DND-41 (cell line): ENCODE measurements at regions not wholly inside any gene's neighbourhood (a gene's known extent, or its start where the extent isn't known, plus 50 kb on each side); places are given as distances from the start of the nearest gene placed in this dataset.

ENCODE experiments used
- ATAC-seq: fragments of 200-7000 bp; cut with Tn5 transposase; 3 replicates; pipeline ENCODE4 v1.9.1; 2021; ENCODE audit warnings: low read depth; ENCODE audit not compliant: insufficient read depth
- DNase-seq: peaks from one replicate; pipeline ENCODE4 v3.0.0-alpha.2; 2020
- H2AFZ ChIP-seq: 2 replicates; pipeline ENCODE4 v1.6.0; 2012; ENCODE audit warnings: low read depth, low read length
- H3K27ac ChIP-seq: 2 replicates; pipeline ENCODE4 v1.5.1; 2012; ENCODE audit warnings: low read length, inconsistent platforms
- H3K27me3 ChIP-seq: fragments of 200-600 bp; sonication (generic); 2 replicates; pipeline ENCODE4 v1.6.0; 2012; ENCODE audit warnings: low read length, mild to moderate bottlenecking, inconsistent platforms; ENCODE audit not compliant: insufficient read depth, poor library complexity
- H3K36me3 ChIP-seq: 2 replicates; pipeline ENCODE4 v1.5.1; 2012; ENCODE audit warnings: low read length, inconsistent platforms; ENCODE audit not compliant: insufficient read depth
- H3K4me1 ChIP-seq: 2 replicates; pipeline ENCODE4 v1.5.1; 2012; ENCODE audit warnings: mild to moderate bottlenecking, low read length; ENCODE audit not compliant: insufficient read depth
- H3K4me2 ChIP-seq: 2 replicates; pipeline ENCODE4 v1.6.0; 2012; ENCODE audit warnings: mild to moderate bottlenecking, moderate library complexity, low read length, inconsistent platforms; ENCODE audit not compliant: insufficient read depth
- H3K4me3 ChIP-seq, 2 experiments: fragments of 200-600 bp in 1 of 2; shearing (Covaris generic) in 1 of 2; 2 replicates each; pipeline ENCODE4 v1.5.1; 2012 to 2016; ENCODE audit warnings: inconsistent platforms in 2 of 2, low read length in 2 of 2, mild to moderate bottlenecking in 2 of 2, low read depth in 1 of 2, moderate library complexity in 1 of 2
- H3K79me2 ChIP-seq: 2 replicates; pipeline ENCODE4 v1.6.0; 2012; ENCODE audit warnings: low read length, inconsistent platforms; ENCODE audit not compliant: insufficient read depth
- H3K9ac ChIP-seq: 2 replicates; pipeline ENCODE4 v1.6.0; 2012; ENCODE audit warnings: low read depth, mild to moderate bottlenecking, inconsistent platforms, low read length, moderate library complexity
- H3K9me3 ChIP-seq: 2 replicates; pipeline ENCODE4 v1.5.1; 2012; ENCODE audit warnings: low read length, moderate library complexity, mild to moderate bottlenecking, inconsistent platforms; ENCODE audit not compliant: insufficient read depth, severe bottlenecking
- H4K20me1 ChIP-seq: 2 replicates; pipeline ENCODE4 v1.6.0; 2012; ENCODE audit warnings: low read length; ENCODE audit not compliant: insufficient read depth
- EZH2 ChIP-seq: IDR thresholded peaks from 3 replicates; pipeline ENCODE4 v1.6.1; 2012; ENCODE audit warnings: borderline replicate concordance, low read depth, mild to moderate bottlenecking, moderate library complexity, low read length, inconsistent platforms; ENCODE audit not compliant: severe bottlenecking
- TF ChIP-seq, protein P1 (sequence below): IDR thresholded peaks from 2 replicates; pipeline ENCODE4 v1.5.1; 2012; ENCODE audit warnings: borderline replicate concordance, low read length, moderate library complexity, mild to moderate bottlenecking; ENCODE audit not compliant: poor library complexity, severe bottlenecking; ENCODE audit errors: extremely low read depth

DNA sequence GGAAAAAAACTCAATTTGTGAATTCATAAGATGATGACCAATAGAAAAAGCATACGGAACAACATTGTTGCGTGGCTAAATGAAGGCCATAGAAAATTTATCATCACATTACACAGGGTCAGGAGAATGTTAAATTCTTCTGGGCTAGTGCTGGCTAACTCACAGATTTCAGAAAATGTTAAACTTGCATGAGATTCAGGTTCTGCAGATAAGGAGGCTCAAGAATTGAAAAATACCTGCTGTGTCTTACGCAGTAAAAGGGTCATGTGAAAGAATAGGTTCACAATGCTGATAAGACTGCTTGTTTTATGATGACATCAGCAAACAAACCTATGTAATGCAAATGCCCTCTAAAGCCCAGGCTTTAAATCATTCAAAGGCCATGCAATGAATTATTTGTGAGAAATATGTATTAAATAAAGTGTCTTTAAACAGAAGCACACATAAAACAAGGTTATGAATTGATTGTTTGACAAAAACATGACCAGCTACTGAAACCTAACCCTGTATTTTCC, 378.8 kb downstream of the USP25 start:
- H3K4me2 ChIP-seq, result no peak overlapping the region
- H3K36me3 ChIP-seq, result no peaks in the 10 kb centered on the region
- H4K20me1 ChIP-seq, result no peaks in the 10 kb centered on the region
- no peak overlapping the region for H3K9ac ChIP-seq
- no peaks in the 10 kb centered on the region for H3K79me2 ChIP-seq
- no peak overlapping the region for H2AFZ ChIP-seq
- ATAC-seq (no peak), DNase-seq (no peak)
- no peaks in the 10 kb centered on the region for H3K9me3 ChIP-seq
- H3K27ac ChIP-seq, result no peak overlapping the region
- no peak for TF ChIP-seq EZH2
- TF ChIP-seq, protein P1, sequence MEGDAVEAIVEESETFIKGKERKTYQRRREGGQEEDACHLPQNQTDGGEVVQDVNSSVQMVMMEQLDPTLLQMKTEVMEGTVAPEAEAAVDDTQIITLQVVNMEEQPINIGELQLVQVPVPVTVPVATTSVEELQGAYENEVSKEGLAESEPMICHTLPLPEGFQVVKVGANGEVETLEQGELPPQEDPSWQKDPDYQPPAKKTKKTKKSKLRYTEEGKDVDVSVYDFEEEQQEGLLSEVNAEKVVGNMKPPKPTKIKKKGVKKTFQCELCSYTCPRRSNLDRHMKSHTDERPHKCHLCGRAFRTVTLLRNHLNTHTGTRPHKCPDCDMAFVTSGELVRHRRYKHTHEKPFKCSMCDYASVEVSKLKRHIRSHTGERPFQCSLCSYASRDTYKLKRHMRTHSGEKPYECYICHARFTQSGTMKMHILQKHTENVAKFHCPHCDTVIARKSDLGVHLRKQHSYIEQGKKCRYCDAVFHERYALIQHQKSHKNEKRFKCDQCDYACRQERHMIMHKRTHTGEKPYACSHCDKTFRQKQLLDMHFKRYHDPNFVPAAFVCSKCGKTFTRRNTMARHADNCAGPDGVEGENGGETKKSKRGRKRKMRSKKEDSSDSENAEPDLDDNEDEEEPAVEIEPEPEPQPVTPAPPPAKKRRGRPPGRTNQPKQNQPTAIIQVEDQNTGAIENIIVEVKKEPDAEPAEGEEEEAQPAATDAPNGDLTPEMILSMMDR, result no peak
- H3K4me3 ChIP-seq, result no peak overlapping the region
- H3K4me1 ChIP-seq, result no peaks in the 10 kb centered on the region
- H3K27me3 ChIP-seq, result no peaks in the 10 kb centered on the region

- H3K4me2 ChIP-seq, result no peak overlapping the region
- H3K4me1 ChIP-seq, result no peaks in the 10 kb centered on the region
- H2AFZ ChIP-seq, result no peak overlapping the region
- H3K9me3 ChIP-seq, result no peaks in the 10 kb centered on the region
- H3K27me3 ChIP-seq, result no peaks in the 10 kb centered on the region
- H4K20me1 ChIP-seq, result no peaks in the 10 kb centered on the region
- H3K4me3 ChIP-seq, result no peak overlapping the region
- TF ChIP-seq, protein P1, result no peak
- no peak for TF ChIP-seq EZH2
- no peak overlapping the region for H3K9ac ChIP-seq
- ATAC-seq, result no peak
- H3K79me2 ChIP-seq, result no peaks in the 10 kb centered on the region
- no peaks in the 10 kb centered on the region for H3K36me3 ChIP-seq
- H3K27ac ChIP-seq, result no peak overlapping the region
- no peak for DNase-seq
Measured at GRCh38 chr21:16113052-16113715, 383.4 kb downstream of the USP25 start.

DNA sequence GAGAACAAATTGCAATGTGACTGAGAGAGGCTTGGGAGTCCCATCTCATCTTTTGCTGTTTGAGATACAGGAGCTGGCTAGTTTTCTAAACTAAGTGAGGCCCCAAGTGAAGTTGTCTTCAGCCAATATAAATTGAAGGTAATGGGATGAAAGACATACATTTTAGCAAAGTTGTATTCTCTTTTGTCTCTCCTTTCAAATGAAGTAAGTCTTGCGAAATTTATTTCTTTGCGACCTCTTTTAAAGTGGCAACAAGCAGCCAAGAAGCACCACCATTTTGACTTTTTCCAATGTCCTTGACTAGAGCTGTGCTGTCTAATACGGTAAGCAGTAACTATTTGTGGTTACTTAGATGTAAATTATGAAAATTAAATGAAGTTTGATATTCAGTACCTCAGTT, 385.7 kb downstream of the USP25 start:
- Histone ChIP-seq H3K9me3 (no peaks in the 10 kb centered on the region), H4K20me1 (no peaks in the 10 kb centered on the region), H3K27me3 (no peaks in the 10 kb centered on the region)

More for the DNA sequence above, 385.7 kb downstream of the USP25 start:
- no peak for ATAC-seq
- Histone ChIP-seq H3K9ac (no peak overlapping the region), H3K27ac (no peak overlapping the region), H3K4me2 (no peak overlapping the region), H3K4me3 (no peak overlapping the region), H3K79me2 (no peaks in the 10 kb centered on the region), H2AFZ (no peak overlapping the region), H3K36me3 (no peaks in the 10 kb centered on the region), H3K4me1 (no peaks in the 10 kb centered on the region)
- DNase-seq, result no peak
- TF ChIP-seq, protein P1, result no peak
- no peak for TF ChIP-seq EZH2
